SHP77 (cell line): ENCODE measurements at regions not wholly inside any gene's neighbourhood (a gene's known extent, or its start where the extent isn't known, plus 50 kb on each side); places are given as distances from the start of the nearest gene placed in this dataset.
"Not testable (repeated sequence)": the region's sequence is repeated elsewhere in the genome, so short reads cannot be mapped to it uniquely, and the experiment has no call there.

ENCODE experiments used
- DNase-seq, 2 experiments: peaks; one replicate each; lab custom pipeline; 2025; lab: John Stamatoyannopoulos, UW

- no peak for DNase-seq
These were observed 239.1 kb downstream of the THBS2 start for GRCh38 chr6:169014211-169015197.

- no peak for DNase-seq
These were observed 244.0 kb downstream of the THBS2 start for GRCh38 chr6:169009628-169010027.

GRCh38 chr6:169008641-169009257, 244.9 kb downstream of the THBS2 start:
- no peak for DNase-seq

- DNase-seq = no peak
These were observed 248.5 kb downstream of the THBS2 start for GRCh38 chr6:169005166-169005565.

GRCh38 chr6:169000022-169000421, 253.6 kb downstream of the THBS2 start:
- no peak for DNase-seq

GRCh38 chr6:168999392-168999791, 254.3 kb downstream of the THBS2 start:
- DNase-seq = no peak

- no peak for DNase-seq
These were observed 257.4 kb downstream of the THBS2 start for GRCh38 chr6:168996356-168996625.

- no peak for DNase-seq
These were observed 257.9 kb downstream of the THBS2 start for GRCh38 chr6:168995526-168996355.

GRCh38 chr6:168994956-168995355, 258.7 kb downstream of the THBS2 start:
- no peak for DNase-seq

- DNase-seq = no peak
These were observed 261.1 kb downstream of the THBS2 start for GRCh38 chr6:168992446-168993144.

- DNase-seq = not testable (repeated sequence)
These were observed 262.0 kb downstream of the THBS2 start for GRCh38 chr6:168991695-168992094.

- no peak for DNase-seq
These were observed 263.5 kb downstream of the THBS2 start for GRCh38 chr6:168990019-168990751.

- no peak for DNase-seq
These were observed 264.2 kb downstream of the THBS2 start for GRCh38 chr6:168989421-168989820.

- DNase-seq = no peak
These were observed 264.8 kb downstream of the THBS2 start for GRCh38 chr6:168988801-168989200.

GRCh38 chr6:168988280-168988679, 265.4 kb downstream of the THBS2 start:
- no peak for DNase-seq

- no peak for DNase-seq
These were observed 267.9 kb downstream of the THBS2 start for GRCh38 chr6:168985705-168986104.

- DNase-seq = no peak
These were observed 269.7 kb downstream of the THBS2 start for GRCh38 chr6:168983925-168984324.

GRCh38 chr6:168981187-168981586, 272.5 kb downstream of the THBS2 start:
- DNase-seq = no peak

GRCh38 chr6:168979254-168979653, 274.4 kb downstream of the THBS2 start:
- no peak for DNase-seq

- DNase-seq = no peak
These were observed 281.5 kb downstream of the THBS2 start for GRCh38 chr6:168972128-168972527.

- DNase-seq = no peak
These were observed 282.1 kb downstream of the THBS2 start for GRCh38 chr6:168971549-168971948.
